Spleen (tissue), 7 donors: ENCODE measurements at regions not wholly inside any gene's neighbourhood (a gene's known extent, or its start where the extent isn't known, plus 50 kb on each side); places are given as distances from the start of the nearest gene placed in this dataset.

Source experiments
- CTCF ChIP-seq, 11 experiments: fragments of 200-600 bp in 7 of 11; fragments of 450-650 bp in 4 of 11; sonication (generic) in 4 of 11; IDR thresholded peaks in 8 of 11; conservative IDR thresholded peaks in 3 of 11; 1 replicate in 7 of 11; 2 replicates in 4 of 11; pipeline versions ENCODE4 v1.4.0 to v1.8.0; 2016 to 2021; ENCODE audit warnings: antibody characterized with exemption in 11 of 11, inconsistent platforms in 4 of 11, mild to moderate bottlenecking in 1 of 11
- POLR2AphosphoS5 ChIP-seq, 3 donors: sonication (generic); formaldehyde crosslinking; IDR thresholded peaks; one replicate each; pipeline ENCODE4 v1.5.1; 2017; ENCODE audit warnings: antibody characterized with exemption in 3 of 3
- donor health status: DM: no; HTN: no; CAD: no; lungs with moderate emphysema.
- donor health status: DM: no; HTN: no; CAD: no.
- donor health status: DM: no; HTN: no; CAD: no.

DNA sequence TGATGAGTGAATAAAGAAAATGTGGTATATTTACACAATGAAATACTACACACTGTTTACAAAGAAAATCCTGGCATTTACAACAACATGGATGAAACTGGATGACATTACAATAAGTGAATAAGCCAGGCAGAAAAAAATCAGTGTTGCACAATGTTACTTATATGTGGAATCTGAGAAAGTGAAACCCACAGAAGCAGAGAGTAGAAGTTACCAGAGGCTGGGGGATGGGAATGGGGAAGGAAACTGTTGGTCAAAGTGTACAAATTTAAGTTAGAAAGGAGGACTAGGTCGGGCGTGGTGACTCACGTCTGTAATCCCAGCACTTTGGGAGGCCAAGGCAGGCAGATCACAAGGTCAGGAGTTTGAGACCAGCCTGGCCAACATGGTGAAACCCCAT is 538.5 kb upstream of the MKI67 start:
- TF ChIP-seq CTCF (IDR thresholded peaks at IDR 0.05 in 8 of 11, conservative IDR thresholded peaks at IDR 0.05 in 3 of 11): no peak
- no peak for TF ChIP-seq POLR2AphosphoS5 (IDR thresholded peaks at IDR 0.05)
